Embryonic facial prominence (tissue), 1 donor: ENCODE measurements at regions not wholly inside any gene's neighbourhood (a gene's known extent, or its start where the extent isn't known, plus 50 kb on each side); places are given as distances from the start of the nearest gene placed in this dataset.
"Not testable (repeated sequence)": the region's sequence is repeated elsewhere in the genome, so short reads cannot be mapped to it uniquely, and the experiment has no call there.

Experiments
- DNase-seq: peaks from one replicate; pipeline ENCODE4 v3.0.0-alpha.2; 2016; ENCODE audit errors: extremely low spot score

DNA sequence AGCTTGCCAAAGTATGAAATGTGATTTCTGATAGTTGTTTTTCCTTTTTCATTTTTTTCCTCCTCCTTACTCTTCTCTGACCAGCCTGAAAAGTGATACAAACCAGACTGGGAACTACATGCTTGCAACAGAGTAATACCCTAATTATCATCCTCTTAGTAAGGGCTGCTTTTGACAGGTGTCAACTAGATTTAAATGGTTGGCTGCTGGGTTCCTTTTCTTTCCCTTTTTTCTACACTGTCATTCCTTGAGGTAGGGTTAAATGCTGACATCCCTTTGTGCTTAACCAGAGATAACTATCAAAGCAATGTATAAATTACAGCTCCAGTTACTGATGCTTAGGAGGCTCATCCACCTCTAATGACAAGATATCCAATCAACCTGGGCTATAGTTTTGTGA, 598.8 kb downstream of the TTLL7 start:
- DNase-seq = not testable (repeated sequence)

DNA sequence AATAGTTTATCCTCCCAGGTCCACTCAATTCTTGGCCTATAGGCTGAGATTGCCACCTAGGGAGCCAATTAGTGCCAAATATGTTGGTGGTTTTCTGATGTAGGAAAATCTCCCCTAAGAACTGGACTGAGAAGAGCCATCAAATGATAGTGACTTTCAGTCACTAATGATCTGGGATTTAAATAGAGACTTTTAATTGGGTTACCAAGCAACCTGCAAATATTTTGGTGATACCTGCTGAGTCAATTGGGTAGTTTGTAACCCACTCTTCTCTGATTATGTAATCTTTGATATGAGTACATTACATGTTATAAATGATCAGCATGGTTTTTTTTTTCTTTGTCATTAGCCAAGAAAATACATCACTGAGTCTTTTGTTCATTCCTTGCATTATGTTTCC, 600.8 kb downstream of the TTLL7 start:
- DNase-seq = not testable (repeated sequence)

DNA sequence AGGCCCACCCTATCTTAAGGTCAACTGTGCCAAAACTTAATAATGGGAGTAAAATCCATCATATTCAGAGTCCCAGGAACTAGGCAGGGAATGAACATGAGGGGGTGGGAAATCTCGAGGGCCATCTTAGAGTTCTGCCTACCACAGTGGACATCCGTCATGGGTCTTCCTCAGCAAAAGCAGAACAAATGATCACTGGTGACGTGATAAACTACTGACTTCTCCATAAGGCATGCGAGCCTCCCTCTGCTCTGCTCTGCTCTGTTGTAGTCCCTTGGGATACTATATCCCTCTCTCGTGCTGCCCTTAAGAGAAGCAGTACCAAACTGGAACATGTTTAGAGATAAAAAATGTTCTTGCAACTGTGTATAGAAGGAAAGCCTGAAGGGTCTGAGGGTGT, 603.8 kb downstream of the TTLL7 start:
- not testable (repeated sequence) for DNase-seq

DNA sequence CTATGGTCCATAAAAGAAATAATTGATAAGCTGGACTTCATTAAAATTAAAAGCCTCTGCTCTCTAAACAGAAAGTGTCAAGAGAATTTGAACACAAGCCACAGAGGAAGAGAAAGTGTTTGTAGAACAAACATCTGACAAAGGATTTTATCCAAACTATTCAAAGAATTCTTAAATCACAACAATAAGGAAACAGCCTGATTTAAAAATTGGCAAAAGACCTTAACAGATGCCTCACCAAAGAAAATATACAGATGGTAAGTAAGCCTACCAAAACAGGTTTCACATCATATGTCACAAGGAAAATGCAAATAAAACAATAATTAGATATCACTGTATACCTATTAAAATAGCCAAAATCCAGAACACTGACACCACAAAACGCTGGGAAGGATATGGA, 612.0 kb downstream of the TTLL7 start:
- not testable (repeated sequence) for DNase-seq

DNA sequence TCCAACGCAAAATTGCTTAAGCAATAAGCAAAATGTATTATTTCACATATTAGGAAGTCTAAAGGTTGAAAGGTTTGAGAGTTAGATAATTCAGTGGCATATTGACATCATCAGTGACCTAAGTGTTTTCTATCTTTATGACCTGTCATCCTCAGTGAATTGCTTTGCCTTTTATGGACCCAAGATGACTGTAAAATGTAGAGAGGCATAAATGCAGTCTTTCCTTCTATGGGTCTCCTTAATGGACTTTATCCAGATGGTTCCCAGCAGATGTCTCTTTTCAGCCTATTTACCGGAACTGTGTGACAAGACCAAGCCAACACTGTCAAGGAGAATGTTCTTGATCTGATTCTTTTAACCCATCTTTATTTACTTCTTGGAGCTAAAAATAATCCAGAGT, 615.8 kb downstream of the TTLL7 start:
- DNase-seq = not testable (repeated sequence)

DNA sequence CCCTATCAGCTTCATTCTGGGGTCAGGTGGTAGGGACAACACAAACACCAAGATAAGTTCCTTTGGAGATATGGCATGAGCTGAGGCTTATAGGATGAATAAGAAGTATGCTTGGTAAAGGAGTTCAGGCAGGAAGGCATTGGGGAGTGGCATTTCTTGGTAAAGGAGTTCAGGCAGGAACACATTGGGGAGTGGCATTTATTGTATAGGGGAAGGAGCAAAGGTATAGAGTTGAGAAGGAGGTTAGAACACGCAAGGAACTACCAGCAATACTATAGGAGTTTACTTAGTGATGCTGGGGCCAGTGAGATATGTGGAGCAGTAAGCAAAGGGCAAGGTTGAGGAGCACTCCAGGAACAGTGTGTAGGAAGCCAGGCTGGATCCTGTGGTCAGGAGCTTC, 625.9 kb downstream of the TTLL7 start:
- DNase-seq = not testable (repeated sequence)

DNA sequence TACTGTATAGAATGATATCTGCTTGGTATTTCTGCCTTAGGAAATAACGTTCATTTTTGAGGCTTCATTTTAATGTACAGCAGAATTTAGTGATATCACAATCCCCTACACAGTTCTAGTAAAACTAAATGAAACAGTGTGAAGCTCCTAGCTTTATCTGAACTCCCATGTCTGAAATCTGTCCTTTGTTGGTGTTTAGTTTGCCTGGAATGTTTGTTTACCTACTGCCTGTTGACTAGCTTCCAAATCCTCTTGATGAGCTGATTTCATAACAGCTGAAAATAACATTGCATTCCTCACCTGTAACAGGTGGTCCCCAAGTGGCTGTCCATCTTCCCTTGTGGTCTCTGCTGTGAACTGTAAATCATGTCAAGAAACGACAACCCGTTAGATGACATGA, 629.1 kb downstream of the TTLL7 start:
- DNase-seq = not testable (repeated sequence)

DNA sequence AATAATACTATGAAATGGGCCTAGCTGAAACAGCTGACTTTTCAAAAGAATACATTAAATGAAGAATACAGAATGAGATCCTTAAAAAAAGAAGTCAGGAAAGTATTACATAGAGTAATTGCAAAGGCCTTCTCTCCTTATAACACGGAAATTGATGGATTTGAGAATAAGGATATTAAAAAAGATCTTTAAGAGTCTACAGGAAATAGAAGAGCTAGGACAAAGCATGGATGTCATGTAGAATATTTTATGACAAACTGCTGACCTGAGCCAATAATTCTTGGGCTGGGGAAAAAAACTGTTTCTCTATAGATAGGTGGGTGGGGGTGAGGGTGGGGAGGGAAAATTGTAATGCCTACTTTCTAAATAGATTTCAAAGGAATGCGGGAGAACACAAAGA, 633.6 kb downstream of the TTLL7 start:
- DNase-seq = not testable (repeated sequence)

DNA sequence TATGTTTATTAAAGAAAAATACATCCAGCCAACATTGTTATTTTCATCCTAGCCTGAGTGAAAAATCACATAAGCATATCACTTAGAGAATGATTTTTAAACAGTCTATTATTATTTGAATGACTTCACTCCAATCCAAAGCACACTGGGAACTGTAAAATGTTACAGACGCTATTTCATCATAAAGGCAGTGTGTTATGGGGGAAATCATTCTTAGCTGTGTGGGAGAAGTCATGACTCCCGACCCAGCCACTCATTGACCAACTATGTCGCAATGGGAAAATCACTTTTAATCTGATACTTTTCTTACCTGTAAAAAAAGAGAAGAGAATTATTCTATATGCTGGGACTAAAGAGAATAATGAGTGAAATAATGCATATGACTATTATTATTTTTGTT, 653.6 kb downstream of the TTLL7 start:
- not testable (repeated sequence) for DNase-seq

DNA sequence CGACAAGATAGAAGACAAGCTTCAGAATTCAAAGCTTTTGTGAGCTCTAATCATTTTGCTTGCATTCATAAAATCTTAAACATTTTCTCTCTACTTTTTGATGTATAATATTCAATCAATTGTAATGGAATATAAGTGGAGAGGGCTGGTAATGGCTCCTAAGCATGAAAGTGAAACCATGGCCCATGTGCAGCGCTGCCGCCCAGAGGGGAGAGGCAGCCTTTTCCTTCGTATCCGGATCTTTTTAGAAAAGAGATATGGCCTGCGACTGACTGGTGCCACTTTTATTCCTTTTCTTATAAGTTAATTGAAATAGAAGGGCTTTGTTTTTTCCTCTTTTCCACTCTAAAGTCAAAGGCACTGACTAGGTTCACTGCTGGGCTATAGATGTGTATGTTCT, 655.2 kb downstream of the TTLL7 start:
- DNase-seq = not testable (repeated sequence)

DNA sequence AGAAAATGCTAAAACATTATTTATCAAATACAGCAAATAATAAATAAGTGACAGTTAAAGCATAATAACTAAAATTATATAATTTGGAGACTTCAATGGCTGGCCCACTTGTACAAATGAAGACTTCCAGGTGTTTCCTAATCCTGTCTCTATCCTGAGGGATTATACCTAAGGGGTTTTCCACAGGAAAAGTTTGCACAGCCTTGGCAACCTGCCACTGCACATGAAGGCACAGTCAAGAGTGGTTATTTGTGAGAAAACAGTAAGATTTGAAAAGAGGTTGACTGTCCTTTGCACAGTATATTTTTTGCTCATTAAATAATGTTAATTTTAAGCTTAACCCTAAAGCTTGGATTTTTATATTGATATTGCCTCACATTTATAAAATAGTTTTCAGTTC, 655.9 kb downstream of the TTLL7 start:
- not testable (repeated sequence) for DNase-seq

DNA sequence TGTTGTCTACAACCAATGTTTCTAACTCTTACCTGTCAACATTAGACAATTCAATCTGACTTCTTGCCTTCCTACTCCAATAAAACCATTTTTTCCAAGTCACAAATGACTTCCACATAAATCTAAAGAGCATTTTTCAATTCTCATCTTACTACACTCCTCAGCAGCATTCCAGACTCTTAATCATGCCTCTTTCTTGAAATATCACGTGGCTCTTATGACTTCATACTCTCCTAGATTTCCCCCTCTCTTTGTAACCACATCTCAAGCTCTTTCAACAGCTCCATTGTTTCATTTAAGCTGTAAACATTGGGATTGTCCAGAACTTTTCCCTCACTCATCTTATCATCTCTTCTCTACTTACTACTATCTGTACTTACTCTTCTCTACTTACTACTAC, 666.6 kb downstream of the TTLL7 start:
- not testable (repeated sequence) for DNase-seq

DNA sequence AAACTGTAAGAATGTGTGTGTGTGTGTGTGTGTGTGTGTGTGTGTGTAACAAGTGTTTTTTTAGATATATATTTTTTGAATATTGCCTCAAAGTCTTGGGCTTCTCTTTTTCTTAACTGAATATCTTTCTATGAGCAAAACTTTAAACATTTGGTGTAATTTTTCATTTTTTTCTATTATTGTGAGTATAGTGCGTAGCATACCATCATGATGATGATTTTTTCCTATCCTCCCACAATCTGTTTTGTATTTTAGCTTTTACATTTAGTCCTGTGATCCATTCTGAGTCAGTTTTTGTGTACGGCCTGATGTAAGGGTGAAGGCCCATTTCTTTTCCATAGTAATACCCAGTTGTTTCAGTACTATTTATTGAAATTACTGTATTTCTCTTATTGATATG, 680.6 kb downstream of the TTLL7 start:
- no peak for DNase-seq

DNA sequence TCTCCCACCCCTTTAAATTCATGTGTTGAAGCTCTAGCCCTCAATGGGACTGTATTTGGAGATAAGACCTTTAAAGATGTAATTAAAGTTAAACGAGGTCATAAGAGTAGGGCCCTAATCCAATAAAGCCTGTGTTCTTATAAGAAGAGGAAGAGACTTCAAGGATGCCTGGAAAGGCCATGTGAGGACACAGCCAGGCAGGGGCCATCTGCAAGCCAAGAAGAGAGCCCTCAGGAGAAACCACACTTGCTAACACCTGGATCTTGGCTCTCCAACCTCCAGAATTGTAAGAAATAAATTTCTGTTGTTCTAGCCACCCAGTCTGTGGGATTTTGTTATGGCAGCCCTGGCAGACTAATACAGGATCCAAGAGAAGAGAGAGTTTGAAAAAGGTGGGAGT, 683.5 kb downstream of the TTLL7 start:
- DNase-seq = not testable (repeated sequence)

DNA sequence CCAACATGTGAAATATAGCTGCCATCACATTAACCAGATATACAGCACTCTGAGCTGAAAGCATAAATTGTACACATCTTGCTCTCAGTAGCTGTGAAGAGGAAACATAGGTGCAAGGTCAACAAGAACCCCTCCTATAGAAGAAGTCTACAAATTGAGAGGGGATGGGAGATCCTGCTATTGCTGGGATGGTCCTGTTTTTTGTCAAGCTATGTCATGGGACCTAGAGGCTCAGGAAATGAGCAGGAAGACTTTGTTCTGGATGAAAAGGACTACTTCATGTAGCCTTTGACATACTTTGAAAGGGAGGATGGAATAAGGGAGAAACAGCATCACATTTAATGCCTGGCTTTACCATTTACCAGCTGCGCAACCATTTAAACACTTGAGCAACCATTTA, 688.8 kb downstream of the TTLL7 start:
- DNase-seq = not testable (repeated sequence)

DNA sequence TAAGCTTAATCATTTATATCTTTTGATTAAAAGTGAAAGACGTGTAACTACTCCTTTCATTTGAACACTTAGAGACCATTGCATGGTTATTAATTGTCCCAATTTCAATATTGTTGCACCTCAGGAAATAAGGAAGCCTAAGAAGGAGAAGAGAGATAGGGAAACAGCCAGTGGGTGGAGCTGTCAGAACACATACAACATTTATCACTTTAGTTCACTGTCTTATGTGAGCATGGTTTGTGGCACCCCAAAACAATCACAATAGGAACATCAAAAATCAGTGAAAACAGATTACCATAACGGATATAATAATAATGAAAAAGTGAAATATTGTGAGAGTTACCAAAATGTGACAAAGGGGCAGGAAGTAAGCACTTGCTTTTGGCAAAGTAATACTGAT, 689.9 kb downstream of the TTLL7 start:
- DNase-seq = not testable (repeated sequence)

DNA sequence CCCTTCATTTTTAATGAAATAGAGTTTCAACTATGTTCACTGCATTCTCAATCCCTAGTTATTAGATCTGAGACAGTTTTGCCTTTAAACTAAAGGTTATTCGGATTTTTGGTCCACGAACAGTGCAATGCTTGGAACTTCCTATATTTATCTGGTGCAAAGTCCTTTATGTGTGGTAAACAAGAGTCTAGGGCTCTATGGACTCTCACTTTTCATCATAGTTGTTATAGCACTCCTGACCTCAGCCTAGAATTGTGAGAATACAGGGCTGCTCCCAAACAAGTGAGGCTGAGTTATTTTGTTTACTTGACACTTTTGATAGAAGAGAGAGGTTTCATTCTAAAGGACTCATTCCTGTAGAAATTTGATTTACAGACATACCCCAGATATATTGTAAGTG, 692.1 kb downstream of the TTLL7 start:
- DNase-seq = not testable (repeated sequence)

DNA sequence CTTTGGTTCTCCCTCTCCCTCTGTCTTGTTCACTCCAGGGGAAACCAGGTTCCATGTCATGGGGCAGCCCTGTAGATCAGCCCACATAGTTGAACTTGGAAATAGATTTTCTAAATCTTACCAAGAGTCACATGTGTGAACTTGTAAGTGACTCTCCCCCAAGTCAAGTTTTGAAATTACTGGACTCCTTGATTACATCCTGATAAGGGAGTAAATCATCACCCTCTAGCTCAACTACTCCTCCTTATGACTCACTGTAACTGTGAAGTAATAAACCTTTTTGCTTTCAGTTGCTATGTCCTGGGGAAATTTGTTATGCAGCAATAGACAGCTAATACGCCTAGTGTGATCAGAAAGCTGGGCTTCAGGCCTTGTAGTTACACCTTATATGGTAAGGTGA, 703.3 kb downstream of the TTLL7 start:
- DNase-seq = not testable (repeated sequence)

DNA sequence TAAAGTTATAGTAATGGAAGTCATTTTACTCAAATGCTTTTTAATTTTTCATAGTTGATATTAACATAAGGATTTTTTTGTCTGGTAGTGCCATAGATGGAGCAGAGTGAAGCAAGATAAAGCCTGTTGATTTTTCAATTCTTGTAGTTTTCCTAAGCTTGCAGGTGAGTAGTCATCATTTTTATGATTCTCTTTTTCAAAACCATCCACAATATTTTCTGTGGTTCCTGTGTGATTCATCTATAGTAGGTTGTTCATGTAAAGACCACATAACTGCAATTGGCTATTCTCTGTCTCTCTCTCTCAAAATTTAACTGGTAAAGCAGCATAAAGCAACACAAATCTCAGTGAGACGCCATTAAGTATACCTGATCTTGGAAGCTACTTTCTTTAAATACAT, 711.5 kb downstream of the TTLL7 start:
- not testable (repeated sequence) for DNase-seq

DNA sequence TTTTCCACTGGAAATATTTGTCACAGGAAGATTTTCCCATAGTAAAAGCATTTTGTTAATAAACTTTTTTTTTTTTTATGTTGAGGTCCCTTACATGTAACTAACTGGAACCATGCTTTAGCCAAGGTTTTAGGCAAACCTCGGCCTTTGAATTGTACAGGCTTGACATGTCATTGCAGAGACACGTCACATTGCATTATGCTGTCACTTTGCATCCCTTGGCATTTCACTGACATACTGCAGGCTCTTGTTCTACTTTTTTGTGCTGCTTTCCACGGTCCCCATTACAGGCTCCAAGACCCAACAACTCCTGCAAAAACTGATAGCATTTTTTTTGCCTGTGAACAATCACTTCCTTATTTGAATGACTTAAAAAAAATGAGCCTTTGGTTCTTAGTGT, 724.3 kb downstream of the TTLL7 start:
- DNase-seq = not testable (repeated sequence)

DNA sequence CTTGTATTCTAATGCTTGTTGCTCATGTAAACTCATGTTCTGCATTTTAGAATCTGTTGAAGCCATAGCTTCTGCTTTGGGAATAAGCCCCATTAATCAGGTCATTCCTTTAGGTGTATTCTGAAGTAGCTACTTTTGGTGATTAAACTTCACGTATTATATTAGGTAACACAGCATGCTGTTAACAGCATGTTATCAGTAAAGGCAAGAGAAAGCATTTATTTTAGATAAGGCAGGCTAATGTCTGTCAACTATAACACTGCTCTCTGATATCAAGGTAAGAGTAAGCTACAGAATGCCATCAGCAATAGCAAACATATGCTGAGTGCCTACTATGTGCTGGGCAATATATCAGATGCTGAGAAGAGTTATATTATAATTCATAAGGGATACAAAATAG, 726.4 kb downstream of the TTLL7 start:
- not testable (repeated sequence) for DNase-seq

DNA sequence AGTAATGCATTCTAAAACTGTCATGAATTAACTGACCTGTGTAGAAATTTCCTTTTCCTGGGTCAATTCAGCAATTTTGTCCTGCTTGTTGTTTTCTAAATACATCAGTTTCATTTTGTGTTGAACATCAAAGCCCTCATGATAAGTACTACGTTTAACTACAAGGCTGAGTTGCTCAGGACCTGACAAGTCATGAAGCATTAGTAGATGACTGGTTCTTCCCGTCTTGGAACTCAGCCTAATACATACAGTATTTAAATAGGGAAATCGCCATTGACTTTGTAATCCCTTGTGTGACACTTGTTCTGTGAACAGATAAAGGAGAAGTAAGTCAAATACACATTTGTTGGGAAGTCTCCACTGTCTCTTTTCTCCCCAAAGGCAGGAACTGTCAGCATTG, 727.1 kb downstream of the TTLL7 start:
- DNase-seq = not testable (repeated sequence)

DNA sequence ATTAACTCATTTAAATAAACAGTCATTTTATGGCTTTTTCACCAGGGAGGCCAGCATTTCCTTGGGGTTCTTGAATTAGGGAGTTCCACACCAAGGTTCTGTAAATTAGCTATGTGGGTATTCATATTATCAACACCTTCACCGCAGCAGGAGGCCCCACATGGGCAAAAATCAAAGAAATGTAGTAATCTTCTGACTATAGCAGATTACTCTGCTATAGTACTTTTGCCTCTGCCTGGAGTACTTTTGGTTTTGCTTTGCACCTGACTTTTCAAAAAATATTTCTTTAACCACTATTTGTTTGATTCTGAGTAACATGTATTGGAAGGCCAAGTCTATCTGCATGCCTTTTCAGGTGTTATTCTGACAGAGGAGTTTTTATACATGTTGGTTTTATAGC, 728.1 kb downstream of the TTLL7 start:
- not testable (repeated sequence) for DNase-seq

DNA sequence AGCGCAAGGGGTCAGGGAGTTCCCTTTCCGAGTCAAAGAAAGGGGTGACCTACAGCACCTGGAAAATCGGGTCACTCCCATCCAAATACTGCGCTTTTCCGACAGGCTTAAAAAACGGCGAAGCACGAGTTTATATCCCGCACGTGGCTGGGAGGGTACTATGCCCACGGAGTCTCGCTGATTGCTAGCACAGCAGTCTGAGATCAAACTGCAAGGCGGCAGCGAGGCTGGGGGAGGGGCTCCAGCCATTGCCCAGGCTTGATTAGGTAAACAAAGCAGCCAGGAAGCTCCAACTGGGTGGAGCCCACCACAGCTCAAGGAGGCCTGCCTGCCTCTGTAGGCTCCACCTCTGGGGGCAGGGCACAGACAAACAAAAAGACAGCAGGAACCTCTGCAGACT, 735.1 kb downstream of the TTLL7 start:
- DNase-seq = not testable (repeated sequence)

DNA sequence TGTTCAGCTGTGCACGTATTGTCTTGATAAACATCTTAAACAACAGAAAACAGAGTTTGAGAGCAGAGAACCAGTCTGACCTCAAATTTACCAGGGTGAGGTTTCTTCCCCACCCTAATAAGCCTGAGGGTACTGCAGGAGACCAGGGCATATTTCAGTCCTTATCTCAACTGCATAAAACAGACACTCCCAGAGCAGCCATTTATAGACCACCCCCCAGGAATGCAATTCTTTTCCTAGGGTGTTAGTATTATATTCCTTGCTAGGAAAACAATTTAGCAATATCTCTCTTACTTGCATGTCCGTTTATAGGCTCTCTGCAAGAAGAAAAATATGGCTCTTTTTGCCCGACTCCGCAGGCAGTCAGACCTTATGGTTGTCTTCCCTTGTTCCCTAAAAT, 747.2 kb downstream of the TTLL7 start:
- not testable (repeated sequence) for DNase-seq
